ENCODE measurements at regions not wholly inside any gene's neighbourhood (a gene's known extent, or its start where the extent isn't known, plus 50 kb on each side); places are given as distances from the start of the nearest gene placed in this dataset.
A peak's percentile ranks its signal among the peaks of the same experiment; 100 is the strongest.

DNA sequence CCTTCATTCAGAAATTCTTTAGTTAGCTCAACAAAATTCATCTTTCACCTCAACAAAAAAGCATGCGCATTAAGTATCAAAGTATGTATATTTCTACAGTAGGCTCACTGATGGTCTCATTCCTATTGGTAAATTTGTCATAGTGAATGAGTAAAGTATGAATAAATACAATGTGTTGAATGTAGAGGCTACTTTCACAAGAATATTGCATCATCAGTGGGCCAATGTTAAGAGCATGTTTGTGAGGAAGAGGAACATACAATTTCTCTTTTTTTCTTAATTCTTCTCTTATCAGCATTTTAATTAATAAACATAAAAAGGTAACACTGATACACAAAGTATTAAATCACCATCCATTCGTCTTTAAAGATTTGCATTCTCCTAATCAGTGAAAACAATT lies 505.1 kb downstream of the CETN3 start:
- DNase-seq = no peak
- intact Hi-C loops (cut with DNase I; ENCODE audit: low total_unique reads) (no loop called here), in situ Hi-C loops (cut with MboI; ENCODE audit: low pct_ligation_motif_present in 1 of 4, low pct_unique_long_range_greater_than_20kb in 1 of 4, low sequenced_read_pairs in 3 of 4) (no loop called here)
- Histone ChIP-seq H3K36me3 (no peaks in the 10 kb centered on the region), H3K4me3 (no peak overlapping the region), H3K4me1 (no peaks in the 10 kb centered on the region), H3K9me3 (no peaks in the 10 kb centered on the region), H3K27ac (no peak overlapping the region), H3K27me3 (no peaks in the 10 kb centered on the region)
- WGBS, 2 donors (ENCODE audit: low coverage in 1 of 2) = 83 to 87% methylated on average over 2 of the region's 2 CpGs
- TF ChIP-seq, protein P1, sequence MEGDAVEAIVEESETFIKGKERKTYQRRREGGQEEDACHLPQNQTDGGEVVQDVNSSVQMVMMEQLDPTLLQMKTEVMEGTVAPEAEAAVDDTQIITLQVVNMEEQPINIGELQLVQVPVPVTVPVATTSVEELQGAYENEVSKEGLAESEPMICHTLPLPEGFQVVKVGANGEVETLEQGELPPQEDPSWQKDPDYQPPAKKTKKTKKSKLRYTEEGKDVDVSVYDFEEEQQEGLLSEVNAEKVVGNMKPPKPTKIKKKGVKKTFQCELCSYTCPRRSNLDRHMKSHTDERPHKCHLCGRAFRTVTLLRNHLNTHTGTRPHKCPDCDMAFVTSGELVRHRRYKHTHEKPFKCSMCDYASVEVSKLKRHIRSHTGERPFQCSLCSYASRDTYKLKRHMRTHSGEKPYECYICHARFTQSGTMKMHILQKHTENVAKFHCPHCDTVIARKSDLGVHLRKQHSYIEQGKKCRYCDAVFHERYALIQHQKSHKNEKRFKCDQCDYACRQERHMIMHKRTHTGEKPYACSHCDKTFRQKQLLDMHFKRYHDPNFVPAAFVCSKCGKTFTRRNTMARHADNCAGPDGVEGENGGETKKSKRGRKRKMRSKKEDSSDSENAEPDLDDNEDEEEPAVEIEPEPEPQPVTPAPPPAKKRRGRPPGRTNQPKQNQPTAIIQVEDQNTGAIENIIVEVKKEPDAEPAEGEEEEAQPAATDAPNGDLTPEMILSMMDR (IDR thresholded peaks at IDR 0.05) = no peak
- no peak for TF ChIP-seq POLR2AphosphoS5 (IDR thresholded peaks at IDR 0.05)
- no peak for TF ChIP-seq EP300 (IDR thresholded peaks at IDR 0.05; ENCODE audit: low read depth)
- no peak for TF ChIP-seq POLR2A (IDR thresholded peaks at IDR 0.05)

DNA sequence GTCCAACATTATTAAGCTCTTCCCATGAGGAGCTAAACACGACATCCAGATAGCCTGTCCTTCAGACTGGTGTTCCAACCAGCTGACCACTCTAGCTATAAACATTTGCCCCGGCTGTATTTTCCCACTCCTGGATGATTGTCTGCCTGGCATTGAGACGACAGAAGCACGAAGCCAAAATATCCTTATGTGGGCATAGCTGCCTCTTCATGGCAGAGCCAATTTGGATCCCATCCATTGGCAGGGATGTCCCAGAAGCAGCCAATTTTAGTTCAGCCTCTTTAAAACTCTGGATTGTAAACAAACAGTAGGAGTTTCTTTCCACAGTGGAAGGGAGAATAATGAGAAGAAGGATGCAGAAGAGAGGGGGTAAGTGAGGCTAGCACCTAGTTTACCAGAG lies 507.6 kb downstream of the CETN3 start:
- Histone ChIP-seq H3K9me3 (no peaks in the 10 kb centered on the region), H3K36me3 (no peaks in the 10 kb centered on the region), H3K27ac (peak overlapping the region; percentile 38 to 75 (median 42)), H3K27me3 (no peaks in the 10 kb centered on the region), H3K4me3 (no peak overlapping the region), H3K4me1 (no peaks in the 10 kb centered on the region)
- intact Hi-C loops (cut with DNase I; ENCODE audit: low total_unique reads) (no loop called here), in situ Hi-C loops (cut with MboI; ENCODE audit: low pct_ligation_motif_present in 1 of 4, low pct_unique_long_range_greater_than_20kb in 1 of 4, low sequenced_read_pairs in 3 of 4) (no loop called here)
- 66 to 80% methylated on average over 1 to 4 of the region's 4 CpGs for WGBS, 2 donors (ENCODE audit: low coverage in 1 of 2)
- TF ChIP-seq POLR2AphosphoS5 (IDR thresholded peaks at IDR 0.05) (peak; percentile 34 to 64 (median 52)), POLR2A (IDR thresholded peaks at IDR 0.05) (no peak), EP300 (IDR thresholded peaks at IDR 0.05; ENCODE audit: low read depth) (peak; percentile 36)
- TF ChIP-seq, protein P1 (IDR thresholded peaks at IDR 0.05) = no peak
- DNase-seq = peak; percentile 18

DNA sequence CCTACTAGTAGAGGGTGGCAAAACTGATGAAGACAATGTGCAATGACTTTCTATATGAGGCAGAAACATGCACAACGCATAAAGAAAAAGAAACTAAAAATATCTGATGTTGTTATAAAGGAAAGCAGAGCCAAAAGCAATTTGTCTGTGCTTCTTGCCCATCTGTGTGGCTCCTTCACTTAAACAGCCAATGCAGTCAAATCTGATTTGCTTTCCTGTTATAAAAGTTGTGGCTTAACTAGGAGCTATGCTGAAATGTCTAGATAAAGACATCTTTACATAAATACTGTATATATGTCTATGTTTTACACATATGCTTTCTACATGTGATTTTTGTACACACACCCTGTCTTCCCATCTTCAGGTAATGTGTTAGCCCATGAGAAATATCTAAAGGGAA lies 508.2 kb downstream of the CETN3 start:
- no peaks in the 10 kb centered on the region for H3K9me3 ChIP-seq
- TF ChIP-seq POLR2A (IDR thresholded peaks at IDR 0.05) (no peak), EP300 (IDR thresholded peaks at IDR 0.05; ENCODE audit: low read depth) (no peak), POLR2AphosphoS5 (IDR thresholded peaks at IDR 0.05) (no peak)
- TF ChIP-seq, protein P1 (IDR thresholded peaks at IDR 0.05) = no peak
- no peak for DNase-seq
- H3K27ac ChIP-seq = peak overlapping the region; percentile 38 to 75 (median 42)
- H3K4me1 ChIP-seq = no peaks in the 10 kb centered on the region
- no peaks in the 10 kb centered on the region for H3K27me3 ChIP-seq
- in situ Hi-C loops (cut with MboI; ENCODE audit: low pct_ligation_motif_present in 1 of 4, low pct_unique_long_range_greater_than_20kb in 1 of 4, low sequenced_read_pairs in 3 of 4) (no loop called here), intact Hi-C loops (cut with DNase I; ENCODE audit: low total_unique reads) (no loop called here)
- no peak overlapping the region for H3K4me3 ChIP-seq
- no peaks in the 10 kb centered on the region for H3K36me3 ChIP-seq
- WGBS, 2 donors (ENCODE audit: low coverage in 1 of 2) = 61 to 64% methylated on average over 1 of the region's 1 CpG

DNA sequence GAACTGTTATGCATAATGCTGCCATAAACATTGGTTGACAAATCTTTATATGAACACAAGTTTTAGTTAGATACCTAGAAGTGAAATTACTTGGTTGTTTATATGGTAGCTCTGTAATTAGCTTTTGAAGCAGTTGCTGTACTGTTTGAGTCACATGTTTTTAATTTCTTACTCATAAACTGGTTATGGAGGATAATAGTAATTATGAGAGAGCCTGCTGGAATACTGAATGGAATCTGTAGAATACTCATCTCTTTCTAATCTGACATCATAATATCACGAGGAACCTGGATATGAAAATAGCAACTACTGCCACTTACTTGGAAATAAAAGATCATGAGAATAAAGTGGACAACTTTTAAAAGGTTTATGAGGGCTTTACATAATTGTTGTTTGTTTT lies 509.2 kb downstream of the CETN3 start:
- no peaks in the 10 kb centered on the region for H3K36me3 ChIP-seq
- TF ChIP-seq POLR2A (IDR thresholded peaks at IDR 0.05) = no peak
- 61 to 73% methylated on average over 1 of the region's 1 CpG for WGBS, 2 donors (ENCODE audit: low coverage in 1 of 2)
- intact Hi-C loops (cut with DNase I; ENCODE audit: low total_unique reads) (no loop called here), in situ Hi-C loops (cut with MboI; ENCODE audit: low pct_ligation_motif_present in 1 of 4, low pct_unique_long_range_greater_than_20kb in 1 of 4, low sequenced_read_pairs in 3 of 4) (no loop called here)
- peaks cover 0 to 7% of the 10 kb centered on the region in 2 donors for H3K9me3 ChIP-seq
- H3K27me3 ChIP-seq = no peaks in the 10 kb centered on the region
- no peak for DNase-seq
- H3K4me3 ChIP-seq = no peak overlapping the region
- peak overlapping the region in 2 of 4 donors; percentile 44 to 75 for H3K27ac ChIP-seq
- no peaks in the 10 kb centered on the region for H3K4me1 ChIP-seq

DNA sequence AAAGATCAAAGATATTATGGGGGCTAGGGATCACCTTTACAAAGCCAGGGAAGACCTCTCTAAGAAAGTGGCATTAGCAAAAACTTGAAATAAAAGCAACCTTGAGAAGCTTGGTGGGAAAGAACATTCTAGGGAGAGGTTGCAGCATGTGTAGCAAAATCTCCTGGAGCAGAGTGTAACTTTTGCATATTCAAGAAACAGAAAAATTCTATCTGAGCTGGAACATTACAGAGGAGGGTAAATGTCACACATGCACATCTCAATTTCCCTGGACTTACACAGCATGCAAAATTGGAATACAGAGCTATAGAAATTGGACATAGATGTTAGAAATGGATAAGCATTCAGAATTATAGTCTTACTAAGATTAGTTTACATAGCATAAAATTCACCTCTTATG lies 510.0 kb downstream of the CETN3 start:
- no peak for DNase-seq
- no peak for TF ChIP-seq POLR2A (IDR thresholded peaks at IDR 0.05)
- TF ChIP-seq POLR2AphosphoS5 (IDR thresholded peaks at IDR 0.05) = no peak
- TF ChIP-seq EP300 (IDR thresholded peaks at IDR 0.05; ENCODE audit: low read depth) = no peak
- TF ChIP-seq, protein P1 (IDR thresholded peaks at IDR 0.05) = no peak
- H3K27ac ChIP-seq = no peak overlapping the region
- in situ Hi-C loops (cut with MboI; ENCODE audit: low pct_ligation_motif_present in 1 of 4, low pct_unique_long_range_greater_than_20kb in 1 of 4, low sequenced_read_pairs in 3 of 4) (no loop called here), intact Hi-C loops (cut with DNase I; ENCODE audit: low total_unique reads) (no loop called here)
- H3K4me1 ChIP-seq = no peaks in the 10 kb centered on the region
- no peaks in the 10 kb centered on the region for H3K36me3 ChIP-seq
- H3K9me3 ChIP-seq = peaks cover under 1 to 14% of the 10 kb centered on the region in 2 donors
- H3K27me3 ChIP-seq = no peaks in the 10 kb centered on the region
- H3K4me3 ChIP-seq = no peak overlapping the region
